Adrenal gland (tissue), 5 donors: ENCODE measurements at regions not wholly inside any gene's neighbourhood (a gene's known extent, or its start where the extent isn't known, plus 50 kb on each side); places are given as distances from the start of the nearest gene placed in this dataset.

Experiments
- POLR2A ChIP-seq, 2 donors: fragments of 450-650 bp; IDR thresholded peaks; one replicate each; pipeline ENCODE4 v1.6.1; 2017; ENCODE audit warnings: antibody characterized with exemption in 2 of 2, mild to moderate bottlenecking in 2 of 2, moderate library complexity in 1 of 2
- TF ChIP-seq, protein P1 (sequence below), 6 experiments: fragments of 450-650 bp in 4 of 6; fragments of 200-600 bp in 2 of 6; sonication (generic) in 1 of 6; IDR thresholded peaks; 1 replicate in 5 of 6; 2 replicates in 1 of 6; pipeline versions ENCODE4 v1.5.1 to v1.8.0; 2016 to 2021; ENCODE audit warnings: antibody characterized with exemption in 6 of 6, mild to moderate bottlenecking in 2 of 6, moderate library complexity in 1 of 6
- donor health status: DM: no; HTN: no; CAD: no.

DNA sequence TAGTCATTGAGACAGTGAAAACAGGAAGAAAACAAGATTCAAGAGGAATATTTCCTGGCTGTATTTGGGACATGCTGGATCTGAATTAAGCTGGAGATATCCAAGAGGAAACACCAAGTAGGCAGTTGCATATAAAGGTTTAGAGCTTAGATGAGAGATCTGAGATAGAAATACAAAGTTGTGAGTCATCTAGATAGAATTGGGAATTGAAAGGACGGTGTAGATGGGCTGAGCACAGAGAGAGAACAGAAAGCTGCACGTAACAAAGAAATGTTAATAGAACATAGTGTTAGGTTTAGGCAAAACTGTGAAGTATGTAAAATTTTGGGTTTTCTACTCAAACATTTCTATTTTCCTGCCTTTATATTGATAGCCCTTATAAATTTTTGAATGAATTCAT lies 218.5 kb upstream of the TMEM196 start:
- TF ChIP-seq, protein P1, sequence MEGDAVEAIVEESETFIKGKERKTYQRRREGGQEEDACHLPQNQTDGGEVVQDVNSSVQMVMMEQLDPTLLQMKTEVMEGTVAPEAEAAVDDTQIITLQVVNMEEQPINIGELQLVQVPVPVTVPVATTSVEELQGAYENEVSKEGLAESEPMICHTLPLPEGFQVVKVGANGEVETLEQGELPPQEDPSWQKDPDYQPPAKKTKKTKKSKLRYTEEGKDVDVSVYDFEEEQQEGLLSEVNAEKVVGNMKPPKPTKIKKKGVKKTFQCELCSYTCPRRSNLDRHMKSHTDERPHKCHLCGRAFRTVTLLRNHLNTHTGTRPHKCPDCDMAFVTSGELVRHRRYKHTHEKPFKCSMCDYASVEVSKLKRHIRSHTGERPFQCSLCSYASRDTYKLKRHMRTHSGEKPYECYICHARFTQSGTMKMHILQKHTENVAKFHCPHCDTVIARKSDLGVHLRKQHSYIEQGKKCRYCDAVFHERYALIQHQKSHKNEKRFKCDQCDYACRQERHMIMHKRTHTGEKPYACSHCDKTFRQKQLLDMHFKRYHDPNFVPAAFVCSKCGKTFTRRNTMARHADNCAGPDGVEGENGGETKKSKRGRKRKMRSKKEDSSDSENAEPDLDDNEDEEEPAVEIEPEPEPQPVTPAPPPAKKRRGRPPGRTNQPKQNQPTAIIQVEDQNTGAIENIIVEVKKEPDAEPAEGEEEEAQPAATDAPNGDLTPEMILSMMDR (IDR thresholded peaks at IDR 0.05) = no peak
- no peak for TF ChIP-seq POLR2A (IDR thresholded peaks at IDR 0.05)
